ENCODE measurements at regions not wholly inside any gene's neighbourhood (a gene's known extent, or its start where the extent isn't known, plus 50 kb on each side); places are given as distances from the start of the nearest gene placed in this dataset.
A peak's percentile ranks its signal among the peaks of the same experiment; 100 is the strongest.

GRCh38 chr9:127561491-127562278, 50.4 kb upstream of the STXBP1 start (continued):
- TF ChIP-seq CBX1 (IDR thresholded peaks at IDR 0.05; ENCODE audit: low read depth) (no peak), MAFF (IDR thresholded peaks at IDR 0.05; ENCODE audit: low read length) (no peak), RHOXF2B (CRISPR knock-in tag; conservative IDR thresholded peaks at IDR 0.05) (no peak), U2AF2 (optimal IDR thresholded peaks at IDR 0.05; ENCODE audit: low read depth, low read length) (no peak), SP1 (CRISPR knock-in tag; IDR thresholded peaks at IDR 0.05) (no peak), USF1 (CRISPR knock-in tag; IDR thresholded peaks at IDR 0.05) (no peak), ZNF561 (CRISPR knock-in tag; conservative IDR thresholded peaks at IDR 0.05) (no peak), E2F3 (CRISPR knock-in tag; IDR thresholded peaks at IDR 0.05) (no peak), ZNF174 (CRISPR knock-in tag; IDR thresholded peaks at IDR 0.05) (no peak), TEAD4 (IDR thresholded peaks at IDR 0.05; ENCODE audit: low read length) (peak; percentile 91), TEAD4 (CRISPR knock-in tag; IDR thresholded peaks at IDR 0.05; ENCODE audit: borderline replicate concordance) (peak; percentile 89; the same call in 1 of the 2 replicates), ARNT (IDR thresholded peaks at IDR 0.05) (no peak), HDAC3 (IDR thresholded peaks at IDR 0.05; ENCODE audit: borderline replicate concordance, partially characterized antibody) (no peak), NFRKB (IDR thresholded peaks at IDR 0.05; ENCODE audit: low read depth) (no peak), JUNB (CRISPR knock-in tag; conservative IDR thresholded peaks at IDR 0.05) (no peak), OTX1 (CRISPR knock-in tag; IDR thresholded peaks at IDR 0.05) (no peak), E2F5 (CRISPR knock-in tag; IDR thresholded peaks at IDR 0.05) (no peak), MEIS2 (IDR thresholded peaks at IDR 0.05; ENCODE audit: partially characterized antibody) (peak; percentile 45), ZNF518B (CRISPR knock-in tag; IDR thresholded peaks at IDR 0.05) (no peak), SFPQ (IDR thresholded peaks at IDR 0.05; ENCODE audit: low read depth, low read length) (no peak), YY1 (IDR thresholded peaks at IDR 0.05; ENCODE audit: borderline replicate concordance in 1 of 3, control insufficient read depth in 1 of 3, extremely low read depth in 1 of 3, insufficient read depth in 3 of 3, insufficient read length in 1 of 3, insufficient replicate concordance in 2 of 3, low read depth in 1 of 3, low read length in 2 of 3) (no peak), GABPB2 (CRISPR knock-in tag; conservative IDR thresholded peaks at IDR 0.05) (no peak)
